ENCODE measurements at regions not wholly inside any gene's neighbourhood (a gene's known extent, or its start where the extent isn't known, plus 50 kb on each side); places are given as distances from the start of the nearest gene placed in this dataset.

DNA sequence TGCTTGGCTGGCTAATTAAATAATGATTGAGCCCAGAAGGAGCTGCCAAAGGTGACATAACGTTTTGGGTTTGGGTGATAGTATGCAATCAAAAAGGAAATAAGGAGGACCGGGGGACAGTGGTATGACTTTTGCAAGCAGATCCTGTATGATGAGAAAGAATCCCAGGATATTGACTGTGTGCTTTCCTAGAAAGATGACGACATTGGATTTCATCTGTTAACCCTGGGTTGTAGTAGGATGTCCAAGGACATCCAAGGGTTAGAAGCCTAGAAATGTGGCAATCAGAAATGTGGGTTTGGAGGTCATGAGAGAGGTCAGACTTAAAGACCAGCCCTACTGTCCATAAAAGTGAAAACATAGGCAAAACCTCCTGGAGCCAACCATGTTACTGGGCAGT, 50.3 kb upstream of the HMHB1 start:
- DNase-seq = no peak

DNA sequence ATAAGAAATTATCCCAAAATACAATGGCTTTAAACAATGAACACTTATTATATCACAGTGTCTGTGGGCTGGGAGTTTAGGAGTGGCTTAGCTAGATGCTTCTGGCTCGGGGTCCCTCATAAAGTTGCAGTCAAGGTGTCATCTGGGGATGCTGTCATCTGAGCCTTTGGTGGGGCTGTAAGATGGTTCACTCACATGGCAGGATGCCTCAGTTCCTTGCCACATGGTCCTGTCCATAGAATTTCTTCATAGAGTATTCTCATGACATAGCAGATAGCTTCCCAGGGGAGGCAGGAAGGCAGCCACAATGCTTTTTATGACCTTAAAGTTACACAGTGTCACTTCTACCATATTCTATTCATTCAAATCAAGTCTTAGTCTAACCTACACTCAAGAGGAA, 51.2 kb upstream of the HMHB1 start:
- no peak for DNase-seq

DNA sequence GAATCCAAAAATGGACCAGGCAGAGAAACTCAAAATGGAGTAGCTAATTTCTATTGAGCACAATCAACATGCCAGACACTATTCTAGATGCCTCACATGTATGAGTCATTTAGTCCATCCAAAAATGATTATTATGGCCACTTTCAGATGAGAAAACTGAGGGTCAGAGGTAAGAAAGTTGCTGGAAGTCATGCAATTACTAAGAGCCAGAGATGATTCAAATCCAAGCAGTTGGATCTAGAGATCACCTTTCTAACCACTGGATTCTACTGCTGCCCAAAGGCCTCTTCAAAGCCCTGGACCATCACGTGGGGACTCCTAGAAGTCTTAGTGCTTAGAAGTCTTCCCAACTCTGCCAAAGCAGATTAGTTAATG, 51.8 kb upstream of the HMHB1 start:
- no peak for DNase-seq

DNA sequence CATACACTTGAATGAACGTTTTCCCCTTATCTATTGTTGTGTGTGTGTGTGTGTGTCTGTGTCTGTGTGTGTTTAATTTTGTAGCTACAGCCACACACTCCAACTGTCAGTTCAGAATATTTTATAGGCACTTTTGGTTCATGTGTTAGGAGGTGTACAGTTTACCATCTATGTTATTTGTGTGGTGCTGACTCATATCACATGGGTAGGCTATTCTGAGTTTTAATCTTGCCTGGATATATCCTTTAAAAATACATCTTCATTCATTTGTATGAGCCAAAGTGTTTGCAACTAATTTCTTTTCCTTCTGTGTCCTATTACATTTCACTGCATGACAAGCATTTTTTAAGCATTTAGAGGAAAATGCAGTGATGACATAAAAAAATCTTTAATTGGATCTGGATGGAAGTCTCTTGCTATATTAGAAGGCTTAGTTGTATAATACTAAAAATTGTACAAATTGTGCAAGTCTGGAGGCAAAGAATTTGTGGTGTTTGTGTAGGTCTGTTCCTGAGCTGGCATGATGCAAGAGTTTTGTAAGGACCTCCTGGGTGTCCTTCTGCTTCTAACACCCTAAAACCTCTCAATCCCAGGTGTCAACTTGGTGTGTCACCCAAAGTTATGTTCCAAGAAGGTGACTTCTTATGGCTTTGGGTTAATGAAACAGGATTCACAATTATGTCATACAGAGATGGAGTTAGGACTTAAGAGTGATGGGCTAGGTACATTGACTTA, 52.4 kb upstream of the HMHB1 start:
- no peak for DNase-seq

DNA sequence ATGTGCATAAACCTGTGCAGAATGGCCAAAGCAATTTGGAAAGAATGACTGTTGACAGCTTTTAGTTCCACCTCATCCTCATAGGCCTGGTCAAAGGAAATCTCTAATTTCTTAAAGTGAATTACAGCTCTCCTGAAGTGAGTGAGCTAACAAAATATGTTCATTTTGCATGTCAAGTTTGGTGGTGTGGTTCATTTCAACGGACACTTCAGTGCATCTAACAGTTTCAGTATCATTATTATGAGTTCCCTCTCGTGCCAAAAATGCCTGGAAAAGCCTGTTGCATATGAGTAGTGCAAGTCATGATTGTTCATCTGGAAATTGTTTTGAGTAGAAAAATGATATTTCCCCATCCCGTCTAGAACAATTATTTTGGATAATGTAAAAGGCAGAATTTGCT, 53.2 kb upstream of the HMHB1 start:
- no peak for DNase-seq

DNA sequence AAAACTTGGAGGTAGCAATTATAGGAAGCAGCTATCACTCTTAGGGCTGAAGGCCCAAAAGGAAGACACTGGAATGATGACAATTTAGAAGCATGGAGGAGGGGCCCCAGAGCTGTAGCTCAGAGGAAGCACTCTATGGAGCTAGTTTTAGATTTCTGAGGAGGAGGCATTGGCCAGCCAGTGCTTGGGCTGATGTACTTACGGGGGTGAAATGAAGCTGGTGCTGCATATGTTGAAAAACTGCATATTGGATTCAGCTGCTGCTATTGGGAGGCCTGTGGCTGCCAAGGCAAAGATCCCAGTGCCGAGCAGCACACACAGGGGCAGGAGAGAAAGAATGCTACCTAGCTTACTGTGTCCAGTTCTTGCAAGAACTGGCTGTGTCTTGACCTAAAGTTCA, 53.9 kb upstream of the HMHB1 start:
- DNase-seq = no peak

DNA sequence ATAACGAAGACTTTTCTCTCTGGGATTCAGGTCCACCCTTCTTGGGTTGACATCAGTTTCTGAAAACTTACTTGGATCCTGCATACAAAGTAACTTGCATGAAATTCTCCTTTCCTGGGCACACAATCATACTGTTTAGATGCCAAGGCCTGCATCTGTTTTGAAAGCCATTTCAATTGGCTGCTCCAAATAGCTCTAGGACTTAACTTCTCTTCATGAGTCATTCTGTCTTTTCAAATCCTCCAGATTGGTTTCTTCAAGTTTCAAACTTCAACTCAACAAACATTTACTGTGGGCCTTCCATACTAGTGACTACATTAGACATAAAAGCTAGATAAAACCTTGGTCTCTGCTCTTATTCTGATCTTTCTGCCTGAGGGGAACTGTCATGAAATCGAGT, 54.8 kb upstream of the HMHB1 start:
- DNase-seq = no peak

DNA sequence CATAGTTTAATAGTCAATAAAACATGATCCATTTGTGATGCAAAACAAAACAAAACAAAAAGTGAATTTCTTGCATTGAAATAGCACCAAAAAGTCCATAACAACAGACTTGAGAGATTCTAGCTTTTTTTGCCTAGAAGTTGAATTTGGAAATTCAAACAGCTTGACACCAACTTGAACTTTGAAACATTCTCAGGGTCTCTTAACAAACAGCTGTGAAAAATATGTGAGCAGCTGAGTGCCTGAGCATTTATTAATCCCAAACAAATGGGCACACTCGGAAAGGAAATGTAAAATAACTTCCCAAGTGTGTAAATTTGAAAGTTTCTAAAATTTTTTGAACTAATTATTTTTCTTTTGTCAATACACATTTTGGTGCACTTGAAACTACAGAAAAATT, 56.0 kb upstream of the HMHB1 start:
- no peak for DNase-seq

DNA sequence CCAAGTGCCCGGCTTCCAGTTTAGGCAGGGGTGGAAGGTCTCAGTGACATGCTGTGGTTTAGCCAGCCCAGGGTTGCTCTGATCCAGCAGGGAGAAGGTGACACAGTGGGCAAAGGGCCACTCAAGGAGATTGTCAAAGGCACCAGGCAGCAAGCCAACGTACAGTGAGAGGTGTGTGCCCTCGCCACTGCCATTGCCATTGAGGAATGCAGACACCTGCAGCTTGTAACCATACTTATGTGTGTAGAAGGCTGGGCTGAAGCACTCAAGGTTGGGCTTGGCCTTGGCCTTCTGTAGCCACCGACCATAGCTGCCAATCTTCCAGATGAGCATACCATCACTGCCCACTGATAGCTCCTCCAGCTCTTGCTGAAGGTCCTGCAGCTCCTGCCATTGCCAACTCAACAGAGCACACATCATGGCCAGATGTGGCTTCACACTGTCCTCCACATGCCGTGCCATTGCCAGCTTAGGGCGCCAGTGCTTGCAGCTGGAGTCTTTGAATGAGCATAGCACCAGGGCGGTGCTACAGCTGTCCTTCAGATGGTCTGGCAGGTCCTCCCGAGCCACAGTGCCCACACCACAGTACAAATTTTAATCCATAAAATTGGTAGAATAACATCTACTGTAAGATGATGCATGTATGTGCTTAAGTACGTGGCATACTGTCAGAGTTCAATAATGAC, 59.7 kb upstream of the HMHB1 start:
- DNase-seq = no peak

DNA sequence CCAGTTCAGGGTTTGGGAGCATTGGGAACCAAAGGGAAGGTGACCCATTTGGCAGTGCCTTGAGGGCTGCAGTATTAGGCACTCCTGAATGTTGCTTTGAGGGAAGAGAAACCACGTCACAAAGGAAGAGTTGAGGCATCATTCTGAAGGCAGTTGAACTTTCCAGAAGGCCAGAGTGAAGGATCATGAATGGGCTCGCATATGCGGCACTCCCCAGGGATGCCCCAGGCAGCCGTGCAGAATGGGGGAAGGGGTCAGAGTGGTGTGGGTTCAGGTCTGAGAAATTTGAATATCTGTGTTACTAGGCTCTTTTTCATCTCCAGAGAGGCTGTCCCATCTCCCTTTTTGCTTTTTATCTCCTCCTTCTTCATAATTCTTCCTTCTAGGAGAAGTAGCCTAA, 60.6 kb upstream of the HMHB1 start:
- no peak for DNase-seq

DNA sequence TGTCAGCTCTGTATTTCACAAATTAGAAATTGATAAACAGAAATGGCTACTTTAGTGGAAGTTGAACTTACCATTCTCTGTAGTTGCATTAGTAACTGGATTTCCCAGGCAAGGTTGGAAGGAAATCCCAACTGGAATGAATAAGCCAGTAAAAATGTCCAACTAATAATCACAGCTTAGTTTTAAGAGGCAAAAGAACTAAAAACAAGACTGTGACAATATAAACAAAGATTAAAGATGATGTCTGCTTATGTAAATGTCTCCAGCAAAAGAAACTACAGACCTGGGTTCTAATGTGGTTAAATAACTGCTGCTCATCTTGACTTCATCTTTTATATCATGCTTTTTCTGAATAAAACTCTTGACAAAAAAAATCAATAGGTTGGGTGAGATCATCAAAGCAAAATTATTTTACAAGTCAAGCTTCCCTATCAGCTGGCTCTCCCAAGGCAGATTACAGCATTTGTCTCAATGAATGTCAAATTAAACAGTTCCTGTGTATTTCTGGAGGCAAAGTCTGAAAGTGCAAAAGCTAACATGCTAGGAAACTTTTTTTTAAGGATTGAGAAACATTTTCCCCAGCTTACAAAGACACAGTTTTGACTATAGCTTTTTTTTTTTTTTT, 62.3 kb upstream of the HMHB1 start:
- DNase-seq = no peak

DNA sequence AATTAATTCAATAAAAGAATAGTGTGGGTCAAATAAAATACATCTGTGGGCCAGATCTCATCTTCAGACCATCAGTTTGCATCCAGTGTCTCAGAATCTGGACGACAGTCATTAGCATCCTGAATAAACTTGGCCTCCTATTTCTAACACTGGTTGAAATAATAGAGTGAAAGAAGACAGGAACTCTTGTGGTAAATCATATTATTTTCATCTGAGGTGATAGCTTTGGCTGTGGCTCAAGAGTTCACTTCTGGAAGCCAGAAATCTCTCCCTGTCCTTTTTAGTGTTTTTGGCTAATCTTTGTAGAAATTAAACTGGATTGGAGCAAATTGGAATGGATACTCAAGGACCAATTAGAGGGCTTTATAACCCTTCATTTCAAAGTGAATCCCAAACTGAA, 63.4 kb upstream of the HMHB1 start:
- no peak for DNase-seq

DNA sequence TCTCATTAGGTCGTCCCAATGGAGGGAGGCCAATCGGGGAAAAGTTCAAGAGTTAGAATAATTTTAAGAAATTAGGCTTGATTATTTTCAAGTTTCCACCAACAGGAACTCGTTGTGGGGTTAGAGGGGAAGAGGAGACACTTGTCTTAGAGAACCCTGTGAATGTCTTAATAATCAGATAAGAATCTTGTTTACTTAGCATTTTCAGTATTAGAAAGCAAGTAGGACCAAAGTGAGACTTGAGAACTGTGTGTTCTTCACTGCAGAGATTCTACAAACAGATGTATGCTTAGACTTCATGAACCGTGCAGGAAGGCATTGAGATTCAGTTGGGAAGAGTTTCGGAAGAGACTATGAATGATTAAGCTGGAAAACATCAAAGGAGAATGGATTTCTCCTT, 69.0 kb upstream of the HMHB1 start:
- no peak for DNase-seq

DNA sequence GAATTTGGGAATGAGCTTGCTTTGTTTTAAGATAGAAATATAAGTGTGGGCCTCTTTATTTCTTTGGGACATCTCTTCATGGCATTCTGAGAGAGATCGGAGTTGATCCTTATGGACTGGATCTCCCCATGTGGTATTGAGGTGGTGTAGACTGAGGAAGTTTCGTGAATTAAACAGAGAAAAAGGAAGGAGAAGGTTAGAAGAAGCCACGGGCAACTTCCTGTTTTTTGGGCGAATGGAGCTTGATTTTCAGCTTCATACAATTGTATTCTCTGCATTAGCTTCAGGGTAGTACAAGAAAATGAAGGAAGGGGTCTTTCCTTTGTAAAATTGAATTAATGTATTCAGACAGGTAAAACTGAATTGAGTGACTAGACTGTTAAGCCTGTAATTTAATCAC, 70.5 kb upstream of the HMHB1 start:
- DNase-seq = no peak

DNA sequence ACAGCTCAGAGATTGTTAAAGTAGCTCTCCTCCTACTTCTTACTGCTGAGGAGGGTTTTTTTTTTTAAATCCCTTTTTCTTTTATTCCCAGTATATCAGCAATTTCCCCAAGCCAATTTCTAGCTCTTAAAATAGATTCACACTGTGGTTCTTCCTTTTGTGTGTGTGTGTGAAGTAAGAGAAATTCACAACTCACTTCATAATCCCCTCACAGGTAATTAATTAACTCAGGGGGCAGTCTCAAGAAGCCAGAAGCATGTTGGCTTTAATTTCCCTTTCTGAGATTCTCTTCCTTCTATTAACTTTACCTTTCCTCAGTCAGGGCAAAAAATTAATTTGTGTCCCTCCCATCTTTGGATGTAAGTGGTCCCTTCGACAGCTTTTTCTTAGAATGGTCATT, 71.0 kb upstream of the HMHB1 start:
- DNase-seq = no peak

DNA sequence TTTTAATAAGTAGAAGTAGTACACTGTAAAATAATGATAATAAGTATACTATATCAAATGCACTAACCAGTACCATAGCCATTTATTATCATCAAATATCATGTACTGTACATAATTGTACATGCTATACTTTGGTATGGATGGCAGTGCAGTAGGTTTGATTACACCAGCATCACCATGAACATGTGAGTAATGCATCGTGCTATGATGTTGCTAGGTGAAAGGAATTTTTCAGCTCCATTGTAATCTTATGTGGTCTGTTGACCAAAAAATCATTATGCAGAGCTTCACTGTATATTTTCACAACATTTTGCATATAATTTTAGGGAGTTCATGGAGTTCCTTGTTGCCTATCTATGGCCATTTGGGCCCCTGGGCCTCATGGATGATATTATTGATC, 72.2 kb upstream of the HMHB1 start:
- DNase-seq = no peak

DNA sequence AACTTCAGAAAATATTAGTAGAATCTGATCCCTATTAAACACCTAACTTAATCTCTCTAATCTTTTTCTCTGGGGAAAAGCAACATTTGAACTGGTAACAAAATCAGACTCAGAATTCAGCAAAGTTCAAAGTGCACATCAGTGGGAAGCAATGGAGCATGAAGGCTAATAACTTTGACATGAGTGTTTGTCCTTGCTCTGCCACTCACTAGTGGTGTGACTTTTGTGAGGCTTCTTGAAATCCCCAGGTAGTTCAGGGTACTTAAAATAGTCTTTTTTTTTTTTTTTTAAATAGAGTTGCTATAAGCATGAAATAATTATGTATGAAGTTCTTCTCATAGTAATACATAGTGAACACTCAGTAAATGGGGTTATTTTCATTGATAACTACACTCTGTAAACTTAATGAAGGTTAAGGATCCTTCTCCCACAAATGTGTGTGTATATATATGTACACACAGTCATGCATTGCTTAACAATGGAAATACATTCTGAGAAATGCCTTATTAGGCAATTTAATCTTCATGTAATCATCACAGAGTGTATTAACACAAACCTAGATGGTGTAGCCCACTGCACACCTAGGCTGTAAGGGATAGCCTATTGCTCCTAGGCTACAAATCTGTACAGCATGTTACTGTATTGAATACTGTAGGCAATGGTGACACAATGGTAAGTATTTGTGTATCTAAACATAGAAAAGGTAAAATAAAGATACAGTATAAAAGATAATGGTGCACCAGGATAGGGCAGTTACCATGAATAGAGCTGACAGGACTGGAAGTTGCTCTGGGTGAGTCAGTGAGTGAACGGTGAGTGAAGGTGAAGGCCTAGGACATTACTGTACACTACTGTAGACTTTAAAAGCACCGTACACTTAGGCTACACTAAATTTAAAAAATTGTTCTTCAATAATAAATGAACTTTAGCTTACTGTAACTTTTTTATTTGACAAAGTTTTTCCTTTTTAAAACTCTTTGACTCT, 73.3 kb upstream of the HMHB1 start:
- DNase-seq = no peak

DNA sequence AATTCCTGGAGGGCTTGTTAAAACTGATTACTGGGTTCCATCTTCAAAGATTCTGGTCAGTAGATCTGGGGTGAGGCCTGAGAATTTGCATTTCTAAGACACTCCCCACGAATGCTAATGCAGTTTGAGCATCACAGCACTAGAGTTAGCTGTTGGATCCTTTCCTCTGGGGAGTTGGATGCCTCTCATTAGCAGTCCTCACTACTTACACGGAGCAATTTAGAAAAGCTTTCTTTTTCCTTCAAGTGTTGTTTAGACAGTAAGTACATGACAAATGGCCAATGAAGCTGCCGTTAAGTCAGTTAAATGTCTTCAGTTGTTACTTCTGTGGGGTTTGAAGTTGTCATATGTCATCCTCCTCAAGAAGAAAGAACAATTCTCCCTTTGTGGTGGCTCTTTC, 74.9 kb upstream of the HMHB1 start:
- no peak for DNase-seq

DNA sequence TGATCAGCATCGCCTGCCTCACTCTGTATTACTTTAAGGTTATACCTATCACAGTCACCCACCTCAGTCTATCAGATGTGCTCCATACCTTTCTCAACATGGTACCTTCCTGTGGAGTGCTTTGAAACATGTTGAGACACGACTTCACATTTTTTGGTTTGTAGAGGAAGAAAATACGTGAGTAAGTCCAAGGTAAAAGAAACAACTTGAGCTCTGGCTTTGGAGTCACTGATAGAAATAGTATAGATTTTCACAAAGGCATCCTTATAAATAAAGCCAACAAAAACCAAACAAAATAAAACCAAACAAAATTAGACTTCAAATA, 77.5 kb upstream of the HMHB1 start:
- DNase-seq = no peak

DNA sequence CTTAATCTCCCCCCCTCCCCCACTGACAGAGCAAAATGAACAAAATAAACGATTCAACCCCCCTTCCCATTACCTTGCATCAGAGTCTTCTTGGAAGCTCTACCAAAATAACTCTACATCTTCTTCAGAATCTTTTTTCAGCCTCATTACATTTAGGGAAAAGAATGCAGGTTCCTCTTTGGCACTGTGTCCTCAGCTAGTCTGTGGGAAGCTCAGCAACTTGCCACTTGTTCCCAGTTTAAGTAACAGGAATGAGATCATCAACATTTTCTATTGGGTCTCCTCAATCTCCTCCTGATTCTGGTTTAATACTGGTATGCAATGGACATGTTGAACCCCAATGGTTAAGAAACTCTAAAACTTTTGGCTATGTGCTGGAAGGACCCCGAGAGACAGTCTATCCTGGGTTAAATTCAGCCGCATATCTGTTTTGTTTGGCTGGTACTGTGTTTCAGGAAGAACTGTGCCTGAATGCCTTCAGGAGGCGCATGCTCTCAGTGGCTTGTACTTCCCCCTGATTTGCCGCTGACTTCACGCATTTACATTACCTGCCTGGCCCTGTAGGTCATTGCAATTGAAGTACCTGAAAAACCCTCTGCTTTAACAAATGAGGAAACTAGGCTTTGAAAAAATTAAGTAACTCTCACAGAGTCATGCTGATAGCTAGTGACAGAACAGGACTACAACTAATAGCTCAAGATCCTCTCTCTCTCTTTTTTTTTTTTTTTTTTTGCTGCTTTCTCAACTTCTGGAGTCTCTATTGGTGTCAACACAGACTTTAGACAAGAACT, 78.1 kb upstream of the HMHB1 start:
- DNase-seq = no peak

DNA sequence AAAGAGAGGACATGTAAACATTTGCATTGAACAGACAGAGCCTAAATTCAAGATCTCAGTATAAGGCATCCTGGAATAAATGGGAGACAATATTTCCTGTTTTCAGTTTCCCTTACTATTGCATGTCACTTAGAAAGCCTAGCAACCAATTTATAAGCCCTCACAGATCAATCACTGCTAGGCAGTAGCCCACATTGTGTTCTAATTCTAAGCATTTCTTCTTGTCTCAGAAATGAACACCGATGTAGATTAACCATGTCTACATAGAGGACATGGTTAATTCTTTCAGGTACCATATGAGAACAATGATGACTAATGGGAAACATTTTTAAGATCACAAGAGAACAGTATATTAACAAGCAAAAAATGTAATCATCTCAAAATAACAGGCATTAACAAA, 79.6 kb upstream of the HMHB1 start:
- no peak for DNase-seq

DNA sequence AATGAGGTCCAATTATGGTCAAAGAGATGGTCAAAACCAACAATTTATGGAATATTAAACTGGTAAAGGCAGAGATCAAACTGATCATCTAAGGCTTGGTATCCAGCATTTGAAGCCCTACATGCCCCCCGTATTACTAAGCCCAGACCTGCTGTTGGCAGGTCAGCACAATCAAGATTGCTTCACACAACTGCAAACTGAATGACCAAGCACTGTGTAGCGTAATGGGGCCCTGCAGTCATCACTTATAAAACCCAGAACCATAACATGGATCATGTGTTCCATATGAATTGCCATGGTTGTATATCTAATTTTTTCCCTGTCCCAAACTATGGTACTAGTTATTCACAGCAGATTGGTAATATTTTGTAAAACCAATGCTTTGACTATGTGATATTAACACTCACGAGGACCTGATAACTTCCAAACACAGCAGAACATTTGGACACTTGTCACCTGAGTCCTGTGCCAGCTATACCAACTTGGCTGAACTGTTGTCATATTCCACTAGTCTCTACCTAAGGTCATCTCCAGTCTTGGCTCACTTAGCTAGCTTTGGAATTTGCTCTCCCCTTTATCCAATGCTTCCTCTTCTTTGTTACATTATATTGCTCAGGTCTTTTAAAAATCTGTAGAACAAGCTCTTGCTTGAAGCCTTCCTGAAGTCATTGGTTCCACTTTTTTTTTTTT, 81.7 kb upstream of the HMHB1 start:
- DNase-seq = no peak
